ENCODE measurements at regions not wholly inside any gene's neighbourhood (a gene's known extent, or its start where the extent isn't known, plus 50 kb on each side); places are given as distances from the start of the nearest gene placed in this dataset.

GRCh38 chr5:35313291-35313690 is 83.0 kb upstream of the PRLR start:
- Histone ChIP-seq H3K27ac (no peak overlapping the region), H3K27me3 (no peaks in the 10 kb centered on the region), H3K4me1 (no peaks in the 10 kb centered on the region), H3K9me3 (no peaks in the 10 kb centered on the region), H3K4me3 (no peak overlapping the region), H3K36me3 (no peaks in the 10 kb centered on the region)
- intact Hi-C loops (cut with DNase I): no loop called here
- TF ChIP-seq CTCF (IDR thresholded peaks at IDR 0.05): no peak
- DNase-seq (ENCODE audit: low spot score in 2 of 2): no peak

- Histone ChIP-seq H3K4me1 (no peaks in the 10 kb centered on the region), H3K27ac (no peak overlapping the region), H3K4me3 (no peak overlapping the region), H3K27me3 (no peaks in the 10 kb centered on the region), H3K36me3 (no peaks in the 10 kb centered on the region), H3K9me3 (no peaks in the 10 kb centered on the region)
- no peak for TF ChIP-seq CTCF (IDR thresholded peaks at IDR 0.05)
- intact Hi-C loops (cut with DNase I): no loop called here
- DNase-seq (ENCODE audit: low spot score in 2 of 2): no peak
These were observed 82.0 kb upstream of the PRLR start for GRCh38 chr5:35312267-35312666.

GRCh38 chr5:35309365-35310130 is 79.3 kb upstream of the PRLR start:
- Histone ChIP-seq H3K4me1 (no peaks in the 10 kb centered on the region), H3K27me3 (no peaks in the 10 kb centered on the region), H3K36me3 (no peaks in the 10 kb centered on the region), H3K27ac (no peak overlapping the region), H3K4me3 (no peak overlapping the region), H3K9me3 (no peaks in the 10 kb centered on the region)
- TF ChIP-seq CTCF (IDR thresholded peaks at IDR 0.05): no peak
- intact Hi-C loops (cut with DNase I): no loop called here
- DNase-seq (ENCODE audit: low spot score in 2 of 2): no peak

GRCh38 chr5:35308421-35308820 is 78.1 kb upstream of the PRLR start:
- Histone ChIP-seq H3K36me3 (no peaks in the 10 kb centered on the region), H3K27me3 (no peaks in the 10 kb centered on the region), H3K4me1 (no peaks in the 10 kb centered on the region), H3K4me3 (no peak overlapping the region), H3K27ac (no peak overlapping the region), H3K9me3 (no peaks in the 10 kb centered on the region)
- no peak for TF ChIP-seq CTCF (IDR thresholded peaks at IDR 0.05)
- no peak for DNase-seq (ENCODE audit: low spot score in 2 of 2)
- intact Hi-C loops (cut with DNase I): no loop called here

GRCh38 chr5:35306716-35307365 is 76.6 kb upstream of the PRLR start:
- no peak for TF ChIP-seq CTCF (IDR thresholded peaks at IDR 0.05)

More at GRCh38 chr5:35306716-35307365, 76.6 kb upstream of the PRLR start:
- no peak for DNase-seq (ENCODE audit: low spot score in 2 of 2)
- Histone ChIP-seq H3K9me3 (no peaks in the 10 kb centered on the region), H3K4me1 (no peaks in the 10 kb centered on the region), H3K27me3 (no peaks in the 10 kb centered on the region), H3K4me3 (no peak overlapping the region), H3K27ac (no peak overlapping the region), H3K36me3 (no peaks in the 10 kb centered on the region)
- intact Hi-C loops (cut with DNase I): no loop called here
